HepG2 (cell line): ENCODE measurements at regions not wholly inside any gene's neighbourhood (a gene's known extent, or its start where the extent isn't known, plus 50 kb on each side); places are given as distances from the start of the nearest gene placed in this dataset.

ENCODE experiments used
- ATAC-seq: fragments of 200-7000 bp; cut with Tn5 transposase; 3 replicates; pipeline ENCODE4 v1.9.1; 2020; ENCODE audit warnings: mild to moderate bottlenecking, moderate library complexity
- BruUV-seq: library from RNA; stranded (reverse); fragments of 400-500 nt; replicated peaks from 2 replicates; lab custom pipeline; 2021; lab: Mats Ljungman, UMichigan
- CTCF ChIA-PET: fragments of 300-600 bp; formaldehyde crosslinking; extraction: SDS; loops from one replicate; lab custom pipeline; 2021; ENCODE audit warnings: low total read pairs, inconsistent platforms, low intra/inter-chr PET ratio; lab: Yijun Ruan, JAX
- POLR2A ChIA-PET: fragments of 350-600 bp; sonication (Branson Sonifier 250); formaldehyde crosslinking; loops from one replicate; lab custom pipeline; 2020; ENCODE audit warnings: antibody characterized with exemption, inconsistent platforms; lab: Yijun Ruan, JAX
- DNase-seq: peaks from one replicate; pipeline ENCODE4 v3.0.0-alpha.2; 2015; ENCODE audit warnings: low spot score
- FAIRE-seq: peaks from 3 replicates; lab custom pipeline; 2011; peaks lifted over from hg19 to GRCh38; lab: Jason Lieb, UNC
- H2AFZ ChIP-seq: one replicate; pipeline ENCODE4 v1.6.1; 2011; ENCODE audit warnings: low read length, inconsistent platforms
- H3K27ac ChIP-seq: fragments of 300-600 bp; 3 replicates; pipeline ENCODE4 v1.8.0; 2011; ENCODE audit warnings: mixed run types, mild to moderate bottlenecking, mixed read lengths, low read length, inconsistent platforms; ENCODE audit not compliant: insufficient read depth; ENCODE audit errors: extremely low read length
- H3K27me3 ChIP-seq, 2 experiments: fragments of 200-600 bp in 1 of 2; 2 replicates in 1 of 2; 3 replicates in 1 of 2; pipeline versions ENCODE4 v1.6.0 to v1.8.0; 2011; ENCODE audit warnings: low read length in 2 of 2, mild to moderate bottlenecking in 2 of 2, moderate library complexity in 2 of 2, inconsistent platforms in 1 of 2; ENCODE audit not compliant: insufficient read depth in 2 of 2, control insufficient read depth in 1 of 2
- H3K36me3 ChIP-seq, 2 experiments: fragments of 200-600 bp in 1 of 2; replicated peaks in 1 of 2; 2 replicates in 1 of 2; 3 replicates in 1 of 2; pipeline versions ENCODE4 v1.5.1 to v1.8.0; 2011; ENCODE audit warnings: low read length in 2 of 2, inconsistent platforms in 1 of 2; ENCODE audit not compliant: insufficient read depth in 2 of 2, control insufficient read depth in 1 of 2
- H3K4me1 ChIP-seq: 2 replicates; pipeline ENCODE4 v1.5.1; 2012; ENCODE audit warnings: low read length, inconsistent platforms; ENCODE audit not compliant: insufficient read depth
- H3K4me2 ChIP-seq: 2 replicates; pipeline ENCODE4 v1.6.0; 2011; ENCODE audit warnings: low read depth, low read length, inconsistent platforms
- H3K4me3 ChIP-seq, 3 experiments: fragments of 200-600 bp in 1 of 3; sonication (generic), shearing (Covaris generic) in 1 of 3; replicated peaks in 1 of 3; 2 replicates each; pipeline ENCODE4 v1.5.1; 2011 to 2016; ENCODE audit warnings: low read length in 3 of 3, inconsistent platforms in 2 of 3, low read depth in 2 of 3, mild to moderate bottlenecking in 2 of 3, control low read depth in 1 of 3, mixed read lengths in 1 of 3; ENCODE audit not compliant: insufficient read depth in 1 of 3
- H3K79me2 ChIP-seq: one replicate; pipeline ENCODE4 v1.6.1; 2011; ENCODE audit warnings: low read length, inconsistent platforms; ENCODE audit not compliant: insufficient read depth
- H3K9ac ChIP-seq: 2 replicates; pipeline ENCODE4 v1.6.0; 2011; ENCODE audit warnings: mild to moderate bottlenecking, low read depth, low read length, inconsistent platforms; ENCODE audit not compliant: insufficient read depth
- H3K9me3 ChIP-seq: 2 replicates; pipeline ENCODE4 v1.5.1; 2012; ENCODE audit warnings: mild to moderate bottlenecking, low read length
- H4K20me1 ChIP-seq: 2 replicates; pipeline ENCODE4 v1.6.0; 2011; ENCODE audit warnings: inconsistent platforms, mild to moderate bottlenecking, low read length, moderate library complexity; ENCODE audit not compliant: insufficient read depth
- ATF7 ChIP-seq, 2 experiments: fragments of 450-650 bp in 1 of 2; sonication (generic) in 1 of 2; formaldehyde crosslinking in 1 of 2; IDR thresholded peaks; 2 replicates each; pipeline versions ENCODE4 v1.4.0 to v1.6.1; 2016 to 2020; ENCODE audit warnings: antibody characterized with exemption in 1 of 2, mild to moderate bottlenecking in 1 of 2, missing genetic modification reagents in 1 of 2
- HMG20A ChIP-seq: IDR thresholded peaks from 2 replicates; pipeline ENCODE4 v1.6.1; 2016; ENCODE audit warnings: borderline replicate concordance
- MEIS2 ChIP-seq: sonication (generic); formaldehyde crosslinking; IDR thresholded peaks from 2 replicates; pipeline ENCODE4 v1.9.0; 2021; ENCODE audit warnings: mild to moderate bottlenecking, missing genetic modification reagents
- NAIF1 ChIP-seq: sonication (generic); formaldehyde crosslinking; IDR thresholded peaks from 2 replicates; pipeline ENCODE4 v1.5.0; 2020; ENCODE audit warnings: mild to moderate bottlenecking, missing genetic modification reagents, borderline replicate concordance
- NRL ChIP-seq: sonication (generic); formaldehyde crosslinking; IDR thresholded peaks from 2 replicates; pipeline ENCODE4 v1.5.0; 2020; ENCODE audit warnings: missing genetic modification reagents, mild to moderate bottlenecking, moderate library complexity, borderline replicate concordance
- ZNF251 ChIP-seq: sonication (generic); formaldehyde crosslinking; IDR thresholded peaks from 2 replicates; pipeline ENCODE4 v1.9.0; 2021; ENCODE audit warnings: mild to moderate bottlenecking, missing genetic modification reagents
- ZNF556 ChIP-seq: sonication (generic); formaldehyde crosslinking; IDR thresholded peaks from 2 replicates; pipeline ENCODE4 v1.4.0; 2020; ENCODE audit warnings: mild to moderate bottlenecking, missing genetic modification reagents, borderline replicate concordance
- ZNF687 ChIP-seq: sonication (generic); formaldehyde crosslinking; IDR thresholded peaks from 2 replicates; pipeline ENCODE4 v1.5.1; 2020; ENCODE audit warnings: mild to moderate bottlenecking, missing genetic modification reagents, moderate library complexity
- whole genome bisulfite sequencing: methylation state at CpG from one replicate; pipeline ENCODE4 v1.1.6; 2017; ENCODE audit warnings: low lambda C conversion rate; 5-methylcytosine and 5-hydroxymethylcytosine counted together
- in situ Hi-C: cut with HindIII; loops from 2 replicates; pipeline ENCODE4 v1.10.0; 2017; ENCODE audit warnings: low pct_unique_long_range_greater_than_20kb; ENCODE audit not compliant: extremely low pct_ligation_motif_present
- intact Hi-C: fragments of 100-400 bp; cut with micrococcal nuclease; formaldehyde crosslinking; loops from one replicate; pipeline ENCODE4 v1.10.0; 2022; ENCODE audit not compliant: unreplicated experiment

GRCh38 chr3:159208050-159208449 is 406.2 kb downstream of the MFSD1 start:
- Histone ChIP-seq H4K20me1 (no peaks in the 10 kb centered on the region), H3K4me2 (no peak overlapping the region), H3K79me2 (no peaks in the 10 kb centered on the region), H3K4me3 (no peak overlapping the region), H3K9ac (no peak overlapping the region), H2AFZ (no peak overlapping the region), H3K9me3 (no peaks in the 10 kb centered on the region), H3K27me3 (0 out of 5 replicates have a peak, but pooled peaks cover 0 to 1% of the 10 kb centered on the region in 2 experiments), H3K27ac (no peak overlapping the region), H3K36me3 (no peaks in the 10 kb centered on the region), H3K4me1 (no peaks in the 10 kb centered on the region)
- POLR2A ChIA-PET, result no interaction called here
- no peak for ATAC-seq
- intact Hi-C loops (no loop called here), in situ Hi-C loops (no loop called here)
- DNase-seq, result no peak
- TF ChIP-seq ZNF251 (no peak), ZNF687 (CRISPR knock-in tag) (no peak), ATF7 (IDR thresholded peaks at IDR 0.05) (no peak), ATF7 (CRISPR knock-in tag; IDR thresholded peaks at IDR 0.05) (no peak), NAIF1 (CRISPR knock-in tag) (no peak), ZNF556 (CRISPR knock-in tag) (no peak), HMG20A (no peak), MEIS2 (CRISPR knock-in tag) (no peak), NRL (CRISPR knock-in tag) (no peak)
- no TSS peak for BruUV-seq
- FAIRE-seq, result no peak
- WGBS, result 0% methylated on average over 2 of the region's 2 CpGs
- CTCF ChIA-PET, result no interaction called here
